GM21576 (cell line): ENCODE measurements at regions not wholly inside any gene's neighbourhood (a gene's known extent, or its start where the extent isn't known, plus 50 kb on each side); places are given as distances from the start of the nearest gene placed in this dataset.
A peak's percentile ranks its signal among the peaks of the same experiment; 100 is the strongest.
"Not testable (repeated sequence)": the region's sequence is repeated elsewhere in the genome, so short reads cannot be mapped to it uniquely, and the experiment has no call there.

Source experiments
- ATAC-seq: cut with Tn5 transposase; IDR thresholded peaks from one replicate; pipeline ENCODE4 v1.9.1; 2021; ENCODE audit warnings: mild to moderate bottlenecking, moderate library complexity; ENCODE audit not compliant: unreplicated experiment

- ATAC-seq: no peak
These were observed 207.3 kb upstream of the OR4E1 start for GRCh38 chr14:21880918-21881317.

GRCh38 chr14:21875791-21876190 lies 202.2 kb upstream of the OR4E1 start:
- no peak for ATAC-seq

DNA sequence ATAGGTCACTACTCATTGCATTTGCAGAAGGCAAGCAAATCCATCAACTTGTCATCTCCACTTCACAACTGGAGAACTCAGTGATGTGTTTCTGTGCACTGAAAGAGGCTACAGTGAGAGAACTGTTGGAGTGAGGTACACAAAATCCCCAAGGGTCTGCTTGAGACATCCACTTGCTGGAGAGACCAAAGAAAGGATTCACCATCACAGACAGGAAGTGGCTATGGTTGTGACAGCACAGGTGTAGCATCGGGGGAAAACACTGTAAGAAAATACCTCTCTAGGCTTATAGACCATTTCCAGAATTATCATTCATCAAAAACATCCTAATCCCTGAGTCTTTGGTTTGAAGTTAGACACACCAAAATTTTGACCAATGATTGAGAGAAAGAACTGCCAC lies 201.3 kb upstream of the OR4E1 start:
- ATAC-seq: no peak

- no peak for ATAC-seq
These were observed 200.5 kb upstream of the OR4E1 start for GRCh38 chr14:21874167-21874566.

- ATAC-seq: peak; percentile 70
These were observed 194.9 kb upstream of the OR4E1 start for GRCh38 chr14:21868442-21869046.

GRCh38 chr14:21867541-21867940 lies 193.9 kb upstream of the OR4E1 start:
- ATAC-seq: no peak

DNA sequence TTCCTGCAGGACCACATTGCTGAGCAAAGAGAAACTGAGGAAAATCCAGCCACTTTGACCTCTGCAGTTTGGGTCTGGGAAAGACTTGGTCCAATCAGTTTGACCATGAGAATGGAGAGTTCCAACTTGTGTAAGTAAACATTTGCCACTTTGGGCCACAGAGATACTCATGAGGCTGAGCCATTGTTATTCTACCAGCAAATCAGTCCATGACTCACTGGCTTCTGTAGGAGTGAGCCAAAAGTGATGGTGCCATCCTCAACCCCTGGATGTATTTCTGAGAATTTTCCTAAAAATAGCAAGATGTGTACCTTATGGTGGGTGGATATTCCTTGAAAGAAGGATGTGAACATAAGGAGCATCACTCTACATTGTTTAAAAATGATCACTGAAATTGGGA lies 192.9 kb upstream of the OR4E1 start:
- no peak for ATAC-seq

GRCh38 chr14:21863289-21863688 lies 189.7 kb upstream of the OR4E1 start:
- no peak for ATAC-seq

GRCh38 chr14:21861153-21861552 lies 187.5 kb upstream of the OR4E1 start:
- ATAC-seq: no peak

DNA sequence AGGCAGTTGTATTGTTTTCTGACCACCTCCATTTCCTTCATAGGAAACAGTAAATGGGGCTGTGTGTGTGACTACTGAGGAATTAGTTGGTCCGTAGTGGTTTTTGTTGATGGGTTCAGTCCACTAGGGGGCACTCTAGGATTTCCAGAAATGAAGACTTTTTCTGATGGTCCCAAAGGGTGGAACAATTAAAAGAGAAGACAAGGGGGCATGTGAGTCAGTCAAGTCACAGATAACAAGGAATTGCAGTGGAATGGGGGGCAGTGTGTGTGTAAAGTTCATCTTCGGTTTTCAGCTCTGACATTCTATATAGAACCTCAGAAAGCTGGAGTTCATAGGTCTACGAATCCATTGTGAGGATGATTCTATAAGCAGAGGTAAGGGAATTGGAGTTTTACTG lies 186.6 kb upstream of the OR4E1 start:
- ATAC-seq: no peak

DNA sequence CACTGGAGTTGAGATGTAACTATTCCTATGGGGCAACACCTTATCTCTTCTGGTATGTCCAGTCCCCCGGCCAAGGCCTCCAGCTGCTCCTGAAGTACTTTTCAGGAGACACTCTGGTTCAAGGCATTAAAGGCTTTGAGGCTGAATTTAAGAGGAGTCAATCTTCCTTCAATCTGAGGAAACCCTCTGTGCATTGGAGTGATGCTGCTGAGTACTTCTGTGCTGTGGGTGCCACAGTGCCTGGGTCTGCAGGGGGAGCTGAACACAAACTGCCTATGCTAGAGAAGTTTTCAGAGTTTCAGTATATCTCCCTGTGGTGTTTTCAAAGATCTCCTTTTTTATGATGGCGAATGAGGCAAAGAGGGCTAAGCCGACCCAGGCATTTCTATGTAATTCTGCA lies 179.2 kb upstream of the OR4E1 start:
- ATAC-seq: no peak

DNA sequence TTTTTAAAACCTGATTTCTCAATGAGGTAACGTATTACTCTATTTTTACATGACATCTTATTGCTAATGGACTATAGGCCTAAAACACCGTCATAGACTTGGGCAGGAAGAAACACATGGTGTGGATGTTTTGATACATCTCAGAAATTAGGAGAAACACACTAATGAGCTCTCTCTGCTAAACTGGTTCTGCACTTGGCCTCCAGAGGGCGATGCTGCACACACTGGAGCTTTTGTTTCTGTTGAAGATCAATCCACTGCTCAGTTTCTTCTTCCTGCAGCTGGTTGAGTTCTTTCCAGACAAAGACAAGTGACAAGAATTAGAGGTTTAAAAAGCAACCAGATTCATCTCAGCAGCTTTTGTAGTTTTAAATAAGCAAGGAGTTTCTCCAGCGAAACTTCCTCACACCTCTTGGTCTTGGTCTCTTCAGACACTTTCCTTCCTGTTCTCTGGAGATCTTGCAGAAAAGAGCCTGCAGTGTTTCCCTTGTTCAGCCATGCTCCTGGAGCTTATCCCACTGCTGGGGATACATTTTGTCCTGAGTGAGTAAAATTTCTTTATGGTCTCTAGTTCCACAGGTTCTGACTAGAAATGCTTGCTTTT lies 178.5 kb upstream of the OR4E1 start:
- peak; percentile 64 for ATAC-seq

DNA sequence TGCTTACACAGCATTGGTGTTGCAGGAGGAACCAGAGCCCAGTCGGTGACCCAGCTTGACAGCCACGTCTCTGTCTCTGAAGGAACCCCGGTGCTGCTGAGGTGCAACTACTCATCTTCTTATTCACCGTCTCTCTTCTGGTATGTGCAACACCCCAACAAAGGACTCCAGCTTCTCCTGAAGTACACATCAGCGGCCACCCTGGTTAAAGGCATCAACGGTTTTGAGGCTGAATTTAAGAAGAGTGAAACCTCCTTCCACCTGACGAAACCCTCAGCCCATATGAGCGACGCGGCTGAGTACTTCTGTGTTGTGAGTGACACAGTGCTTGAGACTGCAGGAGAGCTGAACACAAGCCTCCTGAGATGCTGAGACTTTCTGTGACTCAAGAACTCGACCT lies 173.3 kb upstream of the OR4E1 start:
- not testable (repeated sequence) for ATAC-seq

DNA sequence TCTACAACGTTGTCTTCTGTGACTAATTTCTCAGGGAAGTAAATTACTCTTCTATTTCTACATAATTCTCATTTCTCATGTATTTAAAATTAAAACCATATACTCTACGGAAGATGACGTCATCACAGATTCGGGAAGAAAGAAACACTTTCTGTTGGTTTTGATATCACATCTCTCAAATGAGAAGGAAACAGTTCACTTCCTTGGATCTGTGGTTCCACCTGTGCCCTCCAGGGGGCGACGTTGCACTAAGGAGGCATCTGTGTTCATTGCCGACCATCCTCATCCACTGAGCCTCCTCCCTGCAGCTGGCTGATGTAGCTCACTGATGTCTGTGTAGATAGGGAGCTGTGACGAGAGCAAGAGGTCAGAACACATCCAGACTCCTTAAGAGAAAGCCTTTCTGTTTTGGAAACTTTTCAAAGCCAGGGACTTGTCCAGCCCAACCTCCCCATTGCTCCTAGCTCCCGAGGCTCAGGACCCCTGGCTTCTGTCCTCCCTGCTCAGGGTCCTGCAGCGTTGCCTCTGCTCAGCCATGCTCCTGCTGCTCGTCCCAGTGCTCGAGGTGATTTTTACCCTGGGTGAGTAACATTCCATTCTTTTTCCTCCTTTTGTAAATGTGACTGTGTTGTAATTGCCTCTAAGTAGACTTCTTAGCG lies 172.7 kb upstream of the OR4E1 start:
- no peak for ATAC-seq

GRCh38 chr14:21840765-21841164 lies 167.1 kb upstream of the OR4E1 start:
- ATAC-seq: no peak

- ATAC-seq: no peak
These were observed 160.2 kb upstream of the OR4E1 start for GRCh38 chr14:21833836-21834235.

- ATAC-seq: no peak
These were observed 152.2 kb upstream of the OR4E1 start for GRCh38 chr14:21825845-21826244.

GRCh38 chr14:21825149-21825743 lies 151.6 kb upstream of the OR4E1 start:
- no peak for ATAC-seq

- ATAC-seq: no peak
These were observed 148.5 kb upstream of the OR4E1 start for GRCh38 chr14:21822109-21822508.

- no peak for ATAC-seq
These were observed 147.0 kb upstream of the OR4E1 start for GRCh38 chr14:21820631-21821030.

- not testable (repeated sequence) for ATAC-seq
These were observed 146.3 kb upstream of the OR4E1 start for GRCh38 chr14:21819891-21820290.

DNA sequence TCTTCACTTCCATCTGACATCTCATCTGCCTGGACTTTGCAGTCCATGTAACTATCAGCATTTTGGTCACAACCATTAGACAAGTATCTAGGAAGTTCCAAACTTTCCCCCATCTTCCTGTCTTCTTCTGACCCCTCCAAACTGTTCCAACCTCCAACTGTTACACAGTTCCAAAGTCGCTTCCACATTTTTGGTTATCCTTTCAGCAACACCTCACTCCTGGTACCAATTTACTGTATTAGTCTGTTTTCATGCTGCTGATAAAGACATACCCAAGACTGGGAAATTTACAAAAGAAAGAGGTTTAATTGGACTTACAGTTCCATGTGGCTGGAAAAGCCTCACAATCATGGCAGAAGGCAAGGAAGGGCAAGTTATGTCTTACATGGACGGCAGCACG lies 143.4 kb upstream of the OR4E1 start:
- not testable (repeated sequence) for ATAC-seq
